Fibroblast of pulmonary artery (primary cell): ENCODE measurements at regions not wholly inside any gene's neighbourhood (a gene's known extent, or its start where the extent isn't known, plus 50 kb on each side); places are given as distances from the start of the nearest gene placed in this dataset.

Experiments
- DNase-seq: peaks from one replicate; pipeline ENCODE4 v3.0.0-alpha.2; 2010; ENCODE audit warnings: low read depth
- H3K4me3 ChIP-seq: replicated peaks from 2 replicates; pipeline ENCODE4 v1.5.1; 2011; ENCODE audit warnings: low read depth, mild to moderate bottlenecking, control low read depth, low read length, moderate library complexity
- CTCF ChIP-seq: IDR thresholded peaks from 2 replicates; pipeline ENCODE4 v1.5.1; 2011; ENCODE audit warnings: mild to moderate bottlenecking, control low read depth, low read length, inconsistent platforms; ENCODE audit errors: missing control alignments

- no peak overlapping the region for H3K4me3 ChIP-seq
- TF ChIP-seq CTCF, result no peak
- DNase-seq, result no peak
Observed at GRCh38 chr5:3844266-3844665, 248.6 kb downstream of the IRX1 start.

- no peak for TF ChIP-seq CTCF
- no peak for DNase-seq
- no peak overlapping the region for H3K4me3 ChIP-seq
Observed at GRCh38 chr5:3845230-3845629, 249.6 kb downstream of the IRX1 start.

- no peak overlapping the region for H3K4me3 ChIP-seq
- TF ChIP-seq CTCF, result no peak
- no peak for DNase-seq
Observed at GRCh38 chr5:3852161-3852916, 256.7 kb downstream of the IRX1 start.

DNA sequence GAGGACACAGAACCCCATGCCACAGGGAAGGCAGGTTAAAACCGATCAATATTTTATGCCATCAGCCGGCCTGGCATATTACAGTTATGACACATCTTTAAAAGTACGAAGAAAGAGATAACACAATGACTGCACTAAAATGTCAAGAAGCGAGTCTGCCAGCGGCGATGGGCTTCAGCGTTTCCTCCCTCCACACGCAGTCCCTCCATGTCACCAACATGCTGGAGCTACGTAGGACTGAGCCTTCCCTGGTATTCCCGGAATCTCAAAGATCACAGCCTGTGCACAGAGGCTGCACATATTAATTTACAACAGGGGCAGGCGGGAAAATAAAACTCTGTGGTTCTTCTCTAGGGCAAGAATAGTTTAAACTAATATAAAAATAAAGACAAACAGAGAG is 257.7 kb downstream of the IRX1 start:
- no peak for DNase-seq
- no peak overlapping the region for H3K4me3 ChIP-seq
- TF ChIP-seq CTCF, result no peak

DNA sequence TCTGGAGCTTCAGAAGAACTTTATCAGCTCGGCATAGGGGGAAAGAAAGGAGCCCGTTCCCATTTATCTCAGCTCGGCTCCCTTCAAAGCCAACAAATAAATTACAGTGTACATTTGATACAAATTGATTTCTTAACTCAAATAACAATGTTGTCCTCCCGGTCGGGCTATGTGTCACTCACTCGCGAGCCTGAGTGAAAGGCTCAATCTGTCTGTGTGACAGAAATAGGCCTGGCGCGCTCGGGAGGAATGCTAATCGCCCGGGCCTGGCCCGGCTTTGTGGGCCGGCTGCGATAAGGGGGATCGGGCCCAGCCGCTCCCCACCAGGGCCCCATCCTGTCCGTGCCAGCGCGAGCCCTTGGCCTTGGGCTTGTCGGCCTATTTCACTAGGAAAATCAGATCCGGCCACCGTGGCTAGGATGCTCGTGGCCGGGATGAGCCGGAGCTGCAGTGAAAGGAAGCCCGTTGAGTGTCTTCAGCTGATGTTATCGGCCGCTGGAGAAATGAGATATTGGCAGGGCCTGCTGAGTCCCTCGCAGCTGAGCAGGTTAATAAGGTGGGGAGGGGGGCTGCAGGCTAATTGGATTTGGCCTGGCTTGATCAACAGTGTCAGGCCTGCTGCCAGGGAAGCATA is 258.7 kb downstream of the IRX1 start:
- no peak for DNase-seq
- TF ChIP-seq CTCF, result no peak
- no peak overlapping the region for H3K4me3 ChIP-seq

- H3K4me3 ChIP-seq, result no peak overlapping the region
- DNase-seq, result no peak
- TF ChIP-seq CTCF, result no peak
Observed at GRCh38 chr5:3856036-3856435, 260.4 kb downstream of the IRX1 start.

DNA sequence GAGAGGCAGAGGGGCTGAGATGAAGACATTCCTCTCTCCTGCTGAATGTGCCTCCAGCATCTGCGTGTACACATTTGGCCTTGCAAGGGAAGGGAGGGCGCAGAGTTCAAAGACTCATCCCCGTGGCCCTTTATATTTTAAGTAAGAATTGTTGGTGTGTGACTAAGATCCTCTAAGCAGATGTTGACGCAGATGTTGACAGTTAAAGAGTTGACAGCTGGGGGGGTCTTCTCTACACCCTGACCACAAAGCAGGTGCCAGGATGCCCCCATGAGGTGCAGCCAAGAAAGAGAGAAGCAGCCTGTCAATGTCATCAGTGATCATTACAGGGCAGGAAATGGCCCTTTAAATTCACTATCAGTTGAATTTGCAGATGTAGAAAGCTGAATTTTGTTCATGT is 262.9 kb downstream of the IRX1 start:
- no peak overlapping the region for H3K4me3 ChIP-seq
- no peak for TF ChIP-seq CTCF
- DNase-seq, result no peak
